ENCODE measurements at regions not wholly inside any gene's neighbourhood (a gene's known extent, or its start where the extent isn't known, plus 50 kb on each side); places are given as distances from the start of the nearest gene placed in this dataset.
"Not testable (repeated sequence)": the region's sequence is repeated elsewhere in the genome, so short reads cannot be mapped to it uniquely, and the experiment has no call there.

DNA sequence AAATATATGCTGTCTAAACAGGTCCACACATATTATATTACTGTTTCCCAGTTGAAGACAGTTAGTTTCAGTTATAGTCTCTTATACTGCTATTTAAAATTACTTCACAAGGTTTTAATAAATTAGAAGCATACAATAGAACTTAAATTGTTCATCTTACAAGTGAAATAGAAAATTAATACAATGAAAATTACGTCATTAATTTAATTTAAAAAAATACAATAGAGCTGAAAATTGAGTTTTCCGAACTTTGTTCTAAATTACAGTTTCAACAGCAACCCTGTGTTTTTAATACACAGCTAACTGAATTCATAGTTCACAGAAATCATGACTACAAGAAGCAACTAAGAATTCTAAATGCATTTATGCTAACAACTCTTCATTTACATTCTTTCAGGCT is 525.7 kb upstream of the FOXG1 start:
- TF ChIP-seq, protein P1, sequence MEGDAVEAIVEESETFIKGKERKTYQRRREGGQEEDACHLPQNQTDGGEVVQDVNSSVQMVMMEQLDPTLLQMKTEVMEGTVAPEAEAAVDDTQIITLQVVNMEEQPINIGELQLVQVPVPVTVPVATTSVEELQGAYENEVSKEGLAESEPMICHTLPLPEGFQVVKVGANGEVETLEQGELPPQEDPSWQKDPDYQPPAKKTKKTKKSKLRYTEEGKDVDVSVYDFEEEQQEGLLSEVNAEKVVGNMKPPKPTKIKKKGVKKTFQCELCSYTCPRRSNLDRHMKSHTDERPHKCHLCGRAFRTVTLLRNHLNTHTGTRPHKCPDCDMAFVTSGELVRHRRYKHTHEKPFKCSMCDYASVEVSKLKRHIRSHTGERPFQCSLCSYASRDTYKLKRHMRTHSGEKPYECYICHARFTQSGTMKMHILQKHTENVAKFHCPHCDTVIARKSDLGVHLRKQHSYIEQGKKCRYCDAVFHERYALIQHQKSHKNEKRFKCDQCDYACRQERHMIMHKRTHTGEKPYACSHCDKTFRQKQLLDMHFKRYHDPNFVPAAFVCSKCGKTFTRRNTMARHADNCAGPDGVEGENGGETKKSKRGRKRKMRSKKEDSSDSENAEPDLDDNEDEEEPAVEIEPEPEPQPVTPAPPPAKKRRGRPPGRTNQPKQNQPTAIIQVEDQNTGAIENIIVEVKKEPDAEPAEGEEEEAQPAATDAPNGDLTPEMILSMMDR (IDR thresholded peaks at IDR 0.05; ENCODE audit: low read depth, low read length) = no peak
- no peaks in the 10 kb centered on the region for H3K9me3 ChIP-seq (ENCODE audit: low read depth)
- no peak for DNase-seq (ENCODE audit: low read depth in 1 of 2, low spot score in 1 of 2)
- no peaks in the 10 kb centered on the region for H3K27me3 ChIP-seq
- no peaks in the 10 kb centered on the region for H3K36me3 ChIP-seq
- H3K27ac ChIP-seq = no peak overlapping the region
- H3K4me1 ChIP-seq (ENCODE audit: low read depth) = no peaks in the 10 kb centered on the region
- no peak overlapping the region for H3K4me3 ChIP-seq

DNA sequence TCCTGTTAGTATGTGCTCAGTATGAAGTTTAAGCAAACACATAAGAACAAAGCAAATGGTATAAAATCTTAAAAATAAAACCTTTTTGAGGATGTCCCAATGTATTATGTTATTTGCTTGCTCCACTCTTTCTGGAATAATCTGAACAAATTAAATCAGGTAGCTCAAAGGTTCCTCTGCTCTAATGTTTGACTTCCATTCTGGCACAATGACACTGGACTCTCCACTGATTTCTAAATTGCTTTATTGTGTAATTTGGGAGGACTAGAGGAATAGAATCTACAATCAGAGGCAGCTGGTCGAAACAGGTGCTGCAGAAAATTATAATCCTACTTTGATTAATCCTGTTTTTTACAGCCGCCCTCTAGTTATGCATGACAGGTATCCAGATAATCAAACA is 523.7 kb upstream of the FOXG1 start:
- TF ChIP-seq, protein P1 (IDR thresholded peaks at IDR 0.05; ENCODE audit: low read depth, low read length) = no peak
- no peak overlapping the region for H3K4me3 ChIP-seq
- H3K36me3 ChIP-seq = no peaks in the 10 kb centered on the region
- H3K27ac ChIP-seq = no peak overlapping the region
- no peak for DNase-seq (ENCODE audit: low read depth in 1 of 2, low spot score in 1 of 2)
- no peaks in the 10 kb centered on the region for H3K4me1 ChIP-seq (ENCODE audit: low read depth)
- H3K27me3 ChIP-seq = no peaks in the 10 kb centered on the region
- H3K9me3 ChIP-seq (ENCODE audit: low read depth) = no peaks in the 10 kb centered on the region

DNA sequence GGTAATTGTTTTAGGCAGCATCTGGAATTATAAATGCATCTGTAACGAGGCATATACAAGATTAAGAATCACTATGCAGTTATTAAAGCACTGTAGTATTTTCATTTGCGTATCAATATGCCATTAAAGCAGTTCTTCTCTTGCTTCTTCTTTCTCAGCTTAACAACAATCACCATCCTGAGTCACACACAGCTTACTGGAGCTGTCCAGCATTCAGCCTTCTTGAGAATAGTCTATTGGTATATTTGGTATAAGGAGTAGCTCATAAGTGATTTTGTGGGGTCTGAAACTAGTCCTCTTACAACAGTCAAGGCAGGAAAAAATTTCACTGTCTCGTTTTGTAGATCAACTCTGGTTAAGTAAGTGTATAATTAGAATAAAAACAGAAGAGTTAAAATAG is 523.0 kb upstream of the FOXG1 start:
- Histone ChIP-seq H3K36me3 (no peaks in the 10 kb centered on the region), H3K4me3 (no peak overlapping the region), H3K9me3 (ENCODE audit: low read depth) (no peaks in the 10 kb centered on the region), H3K27me3 (no peaks in the 10 kb centered on the region), H3K4me1 (ENCODE audit: low read depth) (no peaks in the 10 kb centered on the region), H3K27ac (no peak overlapping the region)
- TF ChIP-seq, protein P1 (IDR thresholded peaks at IDR 0.05; ENCODE audit: low read depth, low read length) = no peak
- peak; percentile 34 to 63 for DNase-seq (ENCODE audit: low read depth in 1 of 2, low spot score in 1 of 2)

DNA sequence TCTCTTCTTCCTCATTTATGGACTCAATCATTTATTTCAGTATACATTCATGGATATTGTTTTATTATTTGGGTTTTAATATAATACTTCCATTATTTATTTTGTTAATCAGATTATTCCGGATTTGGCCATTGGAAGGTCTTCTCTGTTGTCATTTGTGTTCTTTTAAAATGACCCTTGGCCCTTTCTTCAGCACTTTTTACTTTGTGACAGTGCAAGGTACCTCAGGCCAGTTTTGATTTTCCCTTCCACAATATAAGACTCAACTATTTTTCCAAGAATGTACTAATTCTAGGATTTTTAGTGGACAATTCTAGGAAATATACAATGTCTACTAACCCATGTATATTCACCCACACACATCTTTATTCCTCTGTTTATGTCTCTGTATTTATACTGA is 521.4 kb upstream of the FOXG1 start:
- H3K27ac ChIP-seq = no peak overlapping the region
- no peaks in the 10 kb centered on the region for H3K27me3 ChIP-seq
- no peak overlapping the region for H3K4me3 ChIP-seq
- no peak for DNase-seq (ENCODE audit: low read depth in 1 of 2, low spot score in 1 of 2)
- no peaks in the 10 kb centered on the region for H3K4me1 ChIP-seq (ENCODE audit: low read depth)
- H3K36me3 ChIP-seq = no peaks in the 10 kb centered on the region
- TF ChIP-seq, protein P1 (IDR thresholded peaks at IDR 0.05; ENCODE audit: low read depth, low read length) = no peak
- no peaks in the 10 kb centered on the region for H3K9me3 ChIP-seq (ENCODE audit: low read depth)

DNA sequence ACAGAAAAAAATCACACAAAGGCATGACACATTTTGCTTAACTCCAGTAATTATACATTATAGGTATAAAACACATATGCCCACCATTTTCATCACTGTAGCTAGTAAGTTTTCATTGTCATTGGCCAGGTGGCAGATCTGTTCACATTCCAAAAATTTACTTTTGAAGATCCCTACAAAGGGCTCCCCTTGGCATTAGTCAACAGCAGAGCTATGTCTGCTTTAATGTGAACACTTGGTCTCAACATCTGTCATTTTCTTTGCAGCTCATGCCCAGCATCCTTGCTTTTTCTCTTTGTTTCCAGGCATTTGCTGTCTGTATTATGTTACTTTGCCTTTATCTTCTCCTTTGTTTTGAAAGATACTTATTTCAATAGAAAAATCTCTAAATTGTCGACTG is 519.1 kb upstream of the FOXG1 start:
- no peak for DNase-seq (ENCODE audit: low read depth in 1 of 2, low spot score in 1 of 2)

DNA sequence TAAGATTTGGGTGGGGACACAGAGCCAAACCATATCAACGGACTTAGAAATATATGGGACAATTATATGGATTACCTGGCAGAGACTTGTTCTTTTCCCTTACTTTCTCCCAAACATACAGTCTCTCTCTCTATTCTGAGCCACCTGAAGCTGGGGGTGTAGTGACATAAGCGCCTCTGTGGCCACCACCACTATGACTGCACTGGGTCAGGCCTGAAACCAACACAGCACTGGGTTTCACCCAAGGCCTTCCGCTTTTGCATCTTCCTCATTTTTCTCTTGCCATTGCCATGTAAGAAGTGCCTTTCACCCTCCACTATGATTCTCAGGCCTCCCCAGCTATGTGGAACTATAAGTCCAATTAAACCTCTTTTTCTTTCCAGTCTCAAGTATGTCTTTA is 514.5 kb upstream of the FOXG1 start:
- H3K27me3 ChIP-seq; H3K36me3 ChIP-seq; H3K27ac ChIP-seq; H3K9me3 ChIP-seq (ENCODE audit: low read depth); DNase-seq (ENCODE audit: low read depth in 1 of 2, low spot score in 1 of 2); H3K4me3 ChIP-seq; H3K4me1 ChIP-seq (ENCODE audit: low read depth): not testable (repeated sequence)

More for the DNA sequence above, 519.1 kb upstream of the FOXG1 start:
- Histone ChIP-seq H3K4me1 (ENCODE audit: low read depth) (no peaks in the 10 kb centered on the region), H3K36me3 (no peaks in the 10 kb centered on the region), H3K9me3 (ENCODE audit: low read depth) (no peaks in the 10 kb centered on the region), H3K27ac (no peak overlapping the region), H3K4me3 (no peak overlapping the region), H3K27me3 (no peaks in the 10 kb centered on the region)
- TF ChIP-seq, protein P1 (IDR thresholded peaks at IDR 0.05; ENCODE audit: low read depth, low read length) = no peak
